Suprapubic skin (tissue), 4 donors: ENCODE measurements at regions not wholly inside any gene's neighbourhood (a gene's known extent, or its start where the extent isn't known, plus 50 kb on each side); places are given as distances from the start of the nearest gene placed in this dataset.

ENCODE experiments used
- CTCF ChIP-seq, 2 donors: fragments of 200-600 bp in 1 of 2; fragments of 450-650 bp in 1 of 2; sonication (generic) in 1 of 2; IDR thresholded peaks; one replicate each; pipeline ENCODE4 v1.5.1; 2016 to 2019; ENCODE audit warnings: antibody characterized with exemption in 2 of 2, mild to moderate bottlenecking in 1 of 2, moderate library complexity in 1 of 2
- EP300 ChIP-seq: sonication (generic); formaldehyde crosslinking; IDR thresholded peaks from one replicate; pipeline ENCODE4 v1.6.1; 2017; ENCODE audit warnings: antibody characterized with exemption
- POLR2AphosphoS5 ChIP-seq, 3 donors: sonication (generic); formaldehyde crosslinking; IDR thresholded peaks; one replicate each; pipeline ENCODE4 v1.6.1; 2017; ENCODE audit warnings: antibody characterized with exemption in 3 of 3

- TF ChIP-seq CTCF (IDR thresholded peaks at IDR 0.05) (no peak), POLR2AphosphoS5 (IDR thresholded peaks at IDR 0.05) (no peak), EP300 (no peak)
These were observed 992.5 kb upstream of the ADGRB3 start for GRCh38 chr6:67642582-67642981.
